Keratinocyte (primary cell): ENCODE measurements at regions not wholly inside any gene's neighbourhood (a gene's known extent, or its start where the extent isn't known, plus 50 kb on each side); places are given as distances from the start of the nearest gene placed in this dataset.

Experiments
- DNase-seq: peaks from one replicate; pipeline ENCODE4 v3.0.0-alpha.2; 2011; ENCODE audit warnings: low read depth, missing footprints, low spot score
- FAIRE-seq: peaks from 2 replicates; lab custom pipeline; 2011; peaks lifted over from hg19 to GRCh38; lab: Jason Lieb, UNC
- H2AFZ ChIP-seq: 2 replicates; pipeline ENCODE4 v1.6.0; 2012; ENCODE audit warnings: low read length, control low read depth, inconsistent platforms; ENCODE audit not compliant: control insufficient read depth
- H3K27ac ChIP-seq: 2 replicates; pipeline ENCODE4 v1.5.1; 2011; ENCODE audit warnings: low read length; ENCODE audit not compliant: control insufficient read depth, insufficient read depth
- H3K27me3 ChIP-seq: 3 replicates; pipeline ENCODE4 v1.6.0; 2011; ENCODE audit warnings: low read length; ENCODE audit not compliant: control insufficient read depth, insufficient read depth; ENCODE audit errors: extremely low read depth
- H3K36me3 ChIP-seq, 2 experiments: 2 replicates in 1 of 2; 3 replicates in 1 of 2; pipeline ENCODE4 v1.5.1; 2011; ENCODE audit warnings: low read length in 2 of 2, mild to moderate bottlenecking in 1 of 2; ENCODE audit not compliant: control insufficient read depth in 2 of 2, insufficient read depth in 2 of 2; ENCODE audit errors: extremely low read depth in 1 of 2
- H3K4me1 ChIP-seq: 3 replicates; pipeline ENCODE4 v1.5.1; 2011; ENCODE audit warnings: low read length; ENCODE audit not compliant: control insufficient read depth, insufficient read depth; ENCODE audit errors: extremely low read depth
- H3K4me2 ChIP-seq: 3 replicates; pipeline ENCODE4 v1.6.0; 2011; ENCODE audit warnings: low read depth, low read length; ENCODE audit not compliant: control insufficient read depth, insufficient read depth; ENCODE audit errors: extremely low read depth
- H3K4me3 ChIP-seq, 3 experiments: fragments of 200-600 bp in 1 of 3; sonication (generic) in 1 of 3; 2 replicates in 2 of 3; 3 replicates in 1 of 3; pipeline ENCODE4 v1.5.1; 2011 to 2016; ENCODE audit warnings: low read length in 3 of 3, mild to moderate bottlenecking in 3 of 3, control low read depth in 2 of 3, inconsistent platforms in 1 of 3, low read depth in 1 of 3, mixed read lengths in 1 of 3, mixed run types in 1 of 3, moderate library complexity in 1 of 3; ENCODE audit not compliant: control insufficient read depth in 2 of 3, insufficient read depth in 2 of 3; ENCODE audit errors: extremely low read depth in 1 of 3
- H3K79me2 ChIP-seq: 2 replicates; pipeline ENCODE4 v1.6.0; 2012; ENCODE audit warnings: low read length; ENCODE audit not compliant: control insufficient read depth, insufficient read depth
- H3K9ac ChIP-seq: 3 replicates; pipeline ENCODE4 v1.6.0; 2011; ENCODE audit warnings: low read length; ENCODE audit not compliant: control insufficient read depth, insufficient read depth; ENCODE audit errors: extremely low read depth
- H3K9me1 ChIP-seq: 3 replicates; pipeline ENCODE4 v1.6.0; 2011; ENCODE audit warnings: low read length; ENCODE audit not compliant: control insufficient read depth, insufficient read depth; ENCODE audit errors: extremely low read depth
- H3K9me3 ChIP-seq: 2 replicates; pipeline ENCODE4 v1.5.1; 2012; ENCODE audit warnings: low read depth, low read length; ENCODE audit not compliant: control insufficient read depth
- H4K20me1 ChIP-seq: 3 replicates; pipeline ENCODE4 v1.6.0; 2011; ENCODE audit warnings: low read length; ENCODE audit not compliant: control insufficient read depth, insufficient read depth; ENCODE audit errors: extremely low read depth
- EZH2 ChIP-seq: IDR thresholded peaks from one replicate; pipeline ENCODE4 v1.6.1; 2012; ENCODE audit warnings: inconsistent platforms, mild to moderate bottlenecking, low read length, moderate library complexity
- dilution Hi-C: fragments of 300-500 bp; cut with MboI; formaldehyde crosslinking; loops from one replicate; pipeline ENCODE4 v1.7.0; 2020; ENCODE audit warnings: low sequenced_read_pairs; ENCODE audit not compliant: extremely low pct_ligation_motif_present
- TF ChIP-seq, protein P1 (sequence below), 3 experiments: IDR thresholded peaks in 1 of 3; conservative IDR thresholded peaks in 1 of 3; optimal IDR thresholded peaks in 1 of 3; 2 replicates in 2 of 3; 3 replicates in 1 of 3; pipeline versions ENCODE3 to v1.5.1; 2011; ENCODE audit warnings: low read length in 3 of 3, mild to moderate bottlenecking in 3 of 3, moderate library complexity in 2 of 3, control low read depth in 1 of 3, inconsistent platforms in 1 of 3; ENCODE audit not compliant: insufficient read depth in 2 of 3; ENCODE audit errors: extremely low read depth in 1 of 3

GRCh38 chr5:10894445-10895054 lies 133.5 kb upstream of the DAP start:
- no peak overlapping the region for H2AFZ ChIP-seq
- dilution Hi-C loops = no loop called here

GRCh38 chr5:10892911-10893215 lies 131.8 kb upstream of the DAP start:
- Histone ChIP-seq H3K36me3 (no peaks in the 10 kb centered on the region), H3K9ac (no peak overlapping the region), H3K9me1 (no peaks in the 10 kb centered on the region), H3K9me3 (no peaks in the 10 kb centered on the region), H2AFZ (no peak overlapping the region), H3K27me3 (no peaks in the 10 kb centered on the region), H4K20me1 (no peaks in the 10 kb centered on the region), H3K4me1 (no peaks in the 10 kb centered on the region), H3K79me2 (no peaks in the 10 kb centered on the region), H3K4me3 (no peak overlapping the region), H3K27ac (no peak overlapping the region), H3K4me2 (no peak overlapping the region)
- TF ChIP-seq, protein P1, sequence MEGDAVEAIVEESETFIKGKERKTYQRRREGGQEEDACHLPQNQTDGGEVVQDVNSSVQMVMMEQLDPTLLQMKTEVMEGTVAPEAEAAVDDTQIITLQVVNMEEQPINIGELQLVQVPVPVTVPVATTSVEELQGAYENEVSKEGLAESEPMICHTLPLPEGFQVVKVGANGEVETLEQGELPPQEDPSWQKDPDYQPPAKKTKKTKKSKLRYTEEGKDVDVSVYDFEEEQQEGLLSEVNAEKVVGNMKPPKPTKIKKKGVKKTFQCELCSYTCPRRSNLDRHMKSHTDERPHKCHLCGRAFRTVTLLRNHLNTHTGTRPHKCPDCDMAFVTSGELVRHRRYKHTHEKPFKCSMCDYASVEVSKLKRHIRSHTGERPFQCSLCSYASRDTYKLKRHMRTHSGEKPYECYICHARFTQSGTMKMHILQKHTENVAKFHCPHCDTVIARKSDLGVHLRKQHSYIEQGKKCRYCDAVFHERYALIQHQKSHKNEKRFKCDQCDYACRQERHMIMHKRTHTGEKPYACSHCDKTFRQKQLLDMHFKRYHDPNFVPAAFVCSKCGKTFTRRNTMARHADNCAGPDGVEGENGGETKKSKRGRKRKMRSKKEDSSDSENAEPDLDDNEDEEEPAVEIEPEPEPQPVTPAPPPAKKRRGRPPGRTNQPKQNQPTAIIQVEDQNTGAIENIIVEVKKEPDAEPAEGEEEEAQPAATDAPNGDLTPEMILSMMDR (optimal IDR thresholded peaks at IDR 0.05 in 1 of 3, IDR thresholded peaks at IDR 0.05 in 1 of 3, conservative IDR thresholded peaks at IDR 0.05 in 1 of 3; ENCODE audit: extremely low read depth in 1 of 3, insufficient read depth in 2 of 3, low read length in 3 of 3) = no peak
- TF ChIP-seq EZH2 = no peak
- dilution Hi-C loops = no loop called here
- no peak for DNase-seq
- FAIRE-seq = no peak

More at GRCh38 chr5:10894445-10895054, 133.5 kb upstream of the DAP start:
- Histone ChIP-seq H3K79me2 (no peaks in the 10 kb centered on the region), H4K20me1 (no peaks in the 10 kb centered on the region), H3K36me3 (no peaks in the 10 kb centered on the region), H3K4me1 (no peaks in the 10 kb centered on the region), H3K27me3 (no peaks in the 10 kb centered on the region), H3K9me3 (no peaks in the 10 kb centered on the region), H3K9ac (no peak overlapping the region), H3K4me2 (no peak overlapping the region), H3K27ac (no peak overlapping the region), H3K9me1 (no peaks in the 10 kb centered on the region), H3K4me3 (no peak overlapping the region)
- TF ChIP-seq, protein P1 (optimal IDR thresholded peaks at IDR 0.05 in 1 of 3, IDR thresholded peaks at IDR 0.05 in 1 of 3, conservative IDR thresholded peaks at IDR 0.05 in 1 of 3; ENCODE audit: extremely low read depth in 1 of 3, insufficient read depth in 2 of 3, low read length in 3 of 3) = no peak
- no peak for TF ChIP-seq EZH2
- DNase-seq (no peak), FAIRE-seq (no peak)
